Mesothelial cell of epicardium (in vitro differentiated cells): ENCODE measurements at regions not wholly inside any gene's neighbourhood (a gene's known extent, or its start where the extent isn't known, plus 50 kb on each side); places are given as distances from the start of the nearest gene placed in this dataset.

Experiments used
- DNase-seq, 2 experiments: peaks; one replicate each; pipeline ENCODE4 v3.0.0; 2021; ENCODE audit warnings: low spot score in 2 of 2; ENCODE audit not compliant: unreplicated experiment in 2 of 2
- H3K27ac Mint-ChIP-seq: 2 replicates; pipeline ENCODE4 v1.8.0; 2021; ENCODE audit warnings: mixed read lengths
- H3K27me3 Mint-ChIP-seq: 2 replicates; pipeline ENCODE4 v1.8.0; 2021; ENCODE audit warnings: low read depth, mixed read lengths
- H3K36me3 Mint-ChIP-seq: 2 replicates; pipeline ENCODE4 v1.8.0; 2021; ENCODE audit warnings: mixed read lengths
- H3K4me1 Mint-ChIP-seq: 2 replicates; pipeline ENCODE4 v1.8.0; 2021; ENCODE audit warnings: mixed read lengths
- H3K4me3 Mint-ChIP-seq: 2 replicates; pipeline ENCODE4 v1.8.0; 2021; ENCODE audit warnings: mild to moderate bottlenecking, moderate library complexity, mixed read lengths
- H3K9me3 Mint-ChIP-seq: 2 replicates; pipeline ENCODE4 v1.8.0; 2021; ENCODE audit warnings: mixed read lengths
- CTCF ChIP-seq: fragments of 200-600 bp; sonication (generic); IDR thresholded peaks from one replicate; pipeline ENCODE4 v1.5.0; 2021; ENCODE audit warnings: antibody characterized with exemption; ENCODE audit not compliant: unreplicated experiment

DNA sequence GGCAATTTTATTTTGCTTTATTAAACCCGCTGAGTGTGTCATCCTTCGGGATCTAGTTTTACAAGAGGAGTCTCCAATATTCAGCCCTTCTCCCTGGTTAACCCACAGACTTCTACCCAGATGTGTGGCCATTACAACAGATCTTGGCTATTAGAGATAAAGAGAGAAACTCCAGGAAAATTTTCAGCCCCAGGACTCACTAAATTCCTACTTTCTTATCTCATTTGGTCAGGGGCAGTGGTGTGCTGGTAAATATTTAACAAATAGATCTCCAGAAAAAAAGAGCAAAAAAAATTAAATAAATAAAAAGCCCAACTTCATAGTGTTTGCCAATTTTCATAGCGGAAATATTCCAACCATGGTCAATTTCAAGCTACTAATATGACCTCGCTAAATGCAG is 168.4 kb downstream of the RND3 start:
- Mint-ChIP-seq H3K9me3 (peaks cover 21% of the 10 kb centered on the region), H3K27me3 (no peaks in the 10 kb centered on the region), H3K36me3 (peaks cover 14% of the 10 kb centered on the region), H3K4me3 (no peak overlapping the region), H3K4me1 (no peaks in the 10 kb centered on the region), H3K27ac (no peak overlapping the region)
- no peak for DNase-seq
- no peak for TF ChIP-seq CTCF

DNA sequence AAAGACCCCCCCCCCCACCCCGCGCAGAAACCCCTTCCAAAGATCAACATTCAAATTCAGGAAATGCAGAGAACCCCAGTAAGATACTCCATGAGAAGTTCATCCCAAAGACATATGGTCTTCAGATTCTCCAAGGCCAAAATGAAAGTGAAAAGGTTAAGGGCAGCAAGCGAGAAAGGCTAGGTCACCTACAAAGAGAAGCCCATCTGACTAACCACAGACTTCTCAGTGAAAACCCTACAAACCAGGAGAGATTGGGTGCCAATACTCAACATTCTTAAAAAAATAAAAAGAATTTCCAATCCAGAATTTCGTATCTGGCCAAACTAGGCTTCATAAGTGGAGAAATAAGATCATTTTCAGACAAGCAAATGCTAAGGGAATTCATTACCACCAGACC is 175.2 kb downstream of the RND3 start:
- peaks cover 47% of the 10 kb centered on the region for H3K9me3 Mint-ChIP-seq
- TF ChIP-seq CTCF, result no peak

DNA sequence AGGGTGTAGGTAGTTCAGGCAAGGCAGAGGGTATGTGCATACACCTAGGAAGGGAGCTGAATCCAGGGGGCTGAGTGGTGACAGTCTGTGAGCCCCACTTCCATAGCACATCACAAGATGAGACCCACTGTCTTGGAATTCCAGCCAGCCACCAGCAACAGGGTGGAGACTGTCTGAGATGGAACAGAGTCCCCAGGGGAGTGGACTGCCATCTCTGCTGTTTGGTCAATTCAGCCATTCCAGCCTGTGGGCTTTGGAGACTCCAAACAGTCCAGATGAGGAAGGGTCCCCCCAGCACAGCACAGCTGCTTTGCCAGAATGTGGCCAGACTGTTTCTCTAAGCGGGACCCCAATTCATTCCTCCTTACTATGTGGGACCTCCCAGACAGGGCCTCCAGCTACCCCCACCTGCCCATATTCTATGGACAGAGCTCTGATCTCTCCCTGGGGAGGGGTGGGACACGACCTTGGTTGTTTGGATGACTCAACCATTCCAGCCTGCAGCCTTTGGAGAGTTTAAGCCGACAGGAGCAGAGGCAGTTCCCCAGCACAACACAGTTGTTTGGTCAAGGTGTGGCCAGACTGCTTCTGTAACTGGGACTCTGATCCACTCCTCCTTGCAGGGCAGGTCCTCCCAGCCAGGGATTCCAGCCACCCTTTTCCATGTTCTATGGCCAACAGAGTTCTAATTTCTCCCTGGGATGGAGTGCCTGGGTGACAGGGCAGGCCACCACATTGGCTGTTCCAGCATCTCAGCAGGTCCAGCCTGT is 178.0 kb downstream of the RND3 start:
- Mint-ChIP-seq H3K27ac (no peak overlapping the region), H3K36me3 (peaks cover 11% of the 10 kb centered on the region), H3K4me1 (no peaks in the 10 kb centered on the region), H3K27me3 (no peaks in the 10 kb centered on the region), H3K9me3 (peaks cover 33% of the 10 kb centered on the region), H3K4me3 (no peak overlapping the region)
- DNase-seq, result no peak
- TF ChIP-seq CTCF, result no peak

More for the DNA sequence above, 175.2 kb downstream of the RND3 start:
- H3K4me1 Mint-ChIP-seq, result no peaks in the 10 kb centered on the region
- H3K4me3 Mint-ChIP-seq, result no peak overlapping the region
- H3K27me3 Mint-ChIP-seq, result no peaks in the 10 kb centered on the region
- no peak overlapping the region for H3K27ac Mint-ChIP-seq
- DNase-seq, result no peak
- peaks cover 21% of the 10 kb centered on the region for H3K36me3 Mint-ChIP-seq

DNA sequence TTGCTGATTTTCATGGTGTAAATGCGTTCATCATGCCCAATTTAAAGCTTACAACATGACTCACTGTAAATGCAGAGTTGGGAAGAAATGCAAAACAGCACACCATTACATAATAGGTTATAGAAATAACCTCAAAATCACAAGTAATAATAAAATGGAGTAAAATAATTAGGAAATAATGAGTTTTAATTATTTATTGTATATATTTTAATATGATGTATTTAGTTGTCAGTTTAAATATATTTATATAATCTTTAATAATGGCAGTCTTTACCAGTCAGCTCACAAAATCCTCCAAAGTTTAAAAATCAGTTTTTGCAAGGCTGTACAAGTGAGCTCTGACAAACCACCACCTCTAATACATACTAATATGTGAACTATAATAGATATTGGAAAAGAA is 180.2 kb downstream of the RND3 start:
- Mint-ChIP-seq H3K4me1 (no peaks in the 10 kb centered on the region), H3K27ac (no peak overlapping the region), H3K4me3 (no peak overlapping the region), H3K27me3 (no peaks in the 10 kb centered on the region), H3K9me3 (peaks cover 21% of the 10 kb centered on the region), H3K36me3 (peaks cover 10% of the 10 kb centered on the region)
- no peak for DNase-seq
- no peak for TF ChIP-seq CTCF

- Mint-ChIP-seq H3K4me1 (no peaks in the 10 kb centered on the region), H3K27me3 (no peaks in the 10 kb centered on the region), H3K36me3 (peaks cover 23% of the 10 kb centered on the region), H3K27ac (no peak overlapping the region), H3K4me3 (no peak overlapping the region), H3K9me3 (peaks cover 30% of the 10 kb centered on the region)
- TF ChIP-seq CTCF, result no peak
- DNase-seq, result no peak
These were observed 184.2 kb downstream of the RND3 start for GRCh38 chr2:150303281-150303680.
